SK-N-SH (cell line): ENCODE measurements at regions not wholly inside any gene's neighbourhood (a gene's known extent, or its start where the extent isn't known, plus 50 kb on each side); places are given as distances from the start of the nearest gene placed in this dataset.

ENCODE experiments used
- CTCF ChIA-PET: fragments of 300-600, 350-600 bp; formaldehyde crosslinking; extraction: SDS; loops from one replicate; lab custom pipeline; 2021; lab: Yijun Ruan, JAX
- POLR2A ChIA-PET: fragments of 350-600 bp; sonication (Branson Sonifier 250); formaldehyde crosslinking; extraction: SDS; loops from one replicate; lab custom pipeline; 2020; ENCODE audit warnings: antibody characterized with exemption, inconsistent platforms; lab: Yijun Ruan, JAX
- DNase-seq: peaks from one replicate; pipeline ENCODE4 v3.0.0; 2012
- H2AFZ ChIP-seq: fragments of 200-600 bp; sonication (generic); 2 replicates; pipeline ENCODE4 v1.8.1; 2016; ENCODE audit warnings: antibody characterized with exemption, mild to moderate bottlenecking, low read depth
- H3F3A ChIP-seq: fragments of 200-600 bp; sonication (generic); replicated peaks from 2 replicates; pipeline ENCODE3; 2016; ENCODE audit warnings: antibody characterized with exemption, mild to moderate bottlenecking; ENCODE audit not compliant: insufficient read depth
- H3K27ac ChIP-seq, 2 experiments: fragments of 200-500 bp in 1 of 2; fragments of 200-600 bp in 1 of 2; sonication (Bioruptor generic) in 1 of 2; sonication (generic), shearing (Covaris generic) in 1 of 2; 2 replicates each; pipeline versions ENCODE4 v1.5.1 to v1.6.1; 2014 to 2016; ENCODE audit warnings: low read depth in 2 of 2, inconsistent platforms in 1 of 2, low read length in 1 of 2, mild to moderate bottlenecking in 1 of 2, mixed read lengths in 1 of 2
- H3K27me3 ChIP-seq: fragments of 200-600 bp; sonication (generic), shearing (Covaris generic); 2 replicates; pipeline ENCODE4 v1.6.1; 2016; ENCODE audit warnings: mixed run types; ENCODE audit not compliant: insufficient read depth
- H3K36me3 ChIP-seq, 2 experiments: fragments of 200-500 bp in 1 of 2; fragments of 200-600 bp in 1 of 2; sonication (Bioruptor generic) in 1 of 2; sonication (generic) in 1 of 2; replicated peaks in 1 of 2; 2 replicates each; pipeline versions ENCODE3 to v1.5.1; 2014 to 2016; ENCODE audit warnings: low read length in 1 of 2, mild to moderate bottlenecking in 1 of 2; ENCODE audit not compliant: insufficient read depth in 2 of 2, control insufficient read depth in 1 of 2
- H3K4me1 ChIP-seq, 2 experiments: fragments of 200-500 bp in 1 of 2; fragments of 200-600 bp in 1 of 2; sonication (Bioruptor generic) in 1 of 2; sonication (generic), shearing (Covaris generic) in 1 of 2; 2 replicates each; pipeline versions ENCODE4 v1.5.1 to v1.6.1; 2014 to 2016; ENCODE audit warnings: low read depth in 1 of 2, low read length in 1 of 2, mixed run types in 1 of 2; ENCODE audit not compliant: insufficient read depth in 2 of 2, control insufficient read depth in 1 of 2
- H3K4me2 ChIP-seq: fragments of 200-600 bp; sonication (generic), shearing (Covaris generic); 2 replicates; pipeline ENCODE4 v1.6.1; 2017; ENCODE audit warnings: mixed run types
- H3K4me3 ChIP-seq, 2 experiments: fragments of 200-500 bp in 1 of 2; fragments of 200-600 bp in 1 of 2; sonication (Bioruptor generic) in 1 of 2; sonication (generic), shearing (Covaris generic) in 1 of 2; 2 replicates each; pipeline versions ENCODE4 v1.5.1 to v1.8.1; 2014 to 2016; ENCODE audit warnings: low read depth in 2 of 2, inconsistent platforms in 1 of 2, low read length in 1 of 2, mild to moderate bottlenecking in 1 of 2, mixed read lengths in 1 of 2, moderate library complexity in 1 of 2
- H3K79me2 ChIP-seq: fragments of 200-600 bp; sonication (generic); 2 replicates; pipeline ENCODE4 v1.8.1; 2017; ENCODE audit warnings: mild to moderate bottlenecking; ENCODE audit not compliant: insufficient read depth
- H3K9ac ChIP-seq: fragments of 200-600 bp; sonication (generic); 2 replicates; pipeline ENCODE4 v1.6.1; 2017; ENCODE audit warnings: mixed run types
- H3K9me2 ChIP-seq: fragments of 200-600 bp; sonication (generic); 2 replicates; pipeline ENCODE4 v1.6.1; 2017; ENCODE audit warnings: mixed run types
- H3K9me3 ChIP-seq: fragments of 200-600 bp; sonication (generic); 2 replicates; pipeline ENCODE4 v1.6.1; 2017; ENCODE audit warnings: mixed run types, mild to moderate bottlenecking, moderate library complexity
- H4K20me1 ChIP-seq: fragments of 200-600 bp; sonication (generic); 2 replicates; pipeline ENCODE4 v1.6.1; 2017; ENCODE audit warnings: mild to moderate bottlenecking, mixed run types; ENCODE audit not compliant: insufficient read depth
- ELF1 ChIP-seq: IDR thresholded peaks from 2 replicates; pipeline ENCODE4 v1.4.0; 2012
- EP300 ChIP-seq, 2 experiments: IDR thresholded peaks; 2 replicates each; pipeline versions ENCODE4 v1.4.0 to v1.6.1; 2012; ENCODE audit warnings: borderline replicate concordance in 1 of 2, low read depth in 1 of 2, low read length in 1 of 2
- FOSL2 ChIP-seq: IDR thresholded peaks from 2 replicates; pipeline ENCODE4 v1.4.0; 2012; ENCODE audit warnings: low read depth, mild to moderate bottlenecking, moderate library complexity, borderline replicate concordance
- GATA2 ChIP-seq: sonication (generic); formaldehyde crosslinking; IDR thresholded peaks from 2 replicates; pipeline ENCODE4 v1.5.0; 2020; ENCODE audit warnings: mild to moderate bottlenecking, missing genetic modification reagents
- MAX ChIP-seq: IDR thresholded peaks from 2 replicates; pipeline ENCODE4 v1.4.0; 2012; ENCODE audit warnings: low read depth
- MEF2A ChIP-seq: IDR thresholded peaks from 2 replicates; pipeline ENCODE4 v1.4.0; 2012; ENCODE audit warnings: low read depth, borderline replicate concordance
- MXI1 ChIP-seq: IDR thresholded peaks from 2 replicates; pipeline ENCODE4 v1.6.1; 2012; ENCODE audit warnings: mild to moderate bottlenecking, low read depth, low read length, improper control_type of control experiment
- PBX3 ChIP-seq: IDR thresholded peaks from 2 replicates; pipeline ENCODE4; 2012
- POLR2AphosphoS5 ChIP-seq: IDR thresholded peaks from 2 replicates; pipeline ENCODE4 v1.6.1; 2012; ENCODE audit warnings: low read depth, low read length
- RAD21 ChIP-seq: IDR thresholded peaks from 2 replicates; pipeline ENCODE4 v1.6.1; 2012; ENCODE audit warnings: mild to moderate bottlenecking, low read length
- RCOR1 ChIP-seq: fragments of 150-350 bp; IDR thresholded peaks from 2 replicates; pipeline ENCODE4 v1.6.1; 2017; ENCODE audit warnings: antibody characterized with exemption, low read length
- REST ChIP-seq: IDR thresholded peaks from 2 replicates; pipeline ENCODE4 v1.6.1; 2012; ENCODE audit warnings: mild to moderate bottlenecking, low read depth, low read length, moderate library complexity
- RFX5 ChIP-seq: IDR thresholded peaks from 2 replicates; pipeline ENCODE4 v1.6.1; 2012; ENCODE audit warnings: mild to moderate bottlenecking, improper control_type of control experiment, low read length
- RXRA ChIP-seq: IDR thresholded peaks from 2 replicates; pipeline ENCODE4 v1.4.0; 2012; ENCODE audit warnings: low read depth, mild to moderate bottlenecking, borderline replicate concordance
- TAF1 ChIP-seq: IDR thresholded peaks from 2 replicates; pipeline ENCODE4 v1.6.1; 2012; ENCODE audit warnings: low read depth, mild to moderate bottlenecking, low read length, moderate library complexity, borderline replicate concordance
- TCF12 ChIP-seq: IDR thresholded peaks from 2 replicates; pipeline ENCODE4 v1.4.0; 2012
- TEAD4 ChIP-seq: IDR thresholded peaks from 2 replicates; pipeline ENCODE4 v1.4.0; 2012; ENCODE audit warnings: mild to moderate bottlenecking, borderline replicate concordance; ENCODE audit not compliant: insufficient read depth
- USF2 ChIP-seq: fragments of 150-350 bp; IDR thresholded peaks from 2 replicates; pipeline ENCODE4 v1.6.1; 2017; ENCODE audit warnings: antibody characterized with exemption, low read length, low read depth, borderline replicate concordance
- YY1 ChIP-seq: IDR thresholded peaks from 2 replicates; pipeline ENCODE4 v1.4.0; 2012; ENCODE audit warnings: low read depth, mild to moderate bottlenecking
- ZBTB33 ChIP-seq: IDR thresholded peaks from 2 replicates; pipeline ENCODE4 v1.4.0; 2012; ENCODE audit warnings: low read depth, borderline replicate concordance
- WGBS: methylation state at CpG from one replicate; pipeline ENCODE4 v1.1.6; 2017; ENCODE audit warnings: low lambda C conversion rate; 5-methylcytosine and 5-hydroxymethylcytosine counted together

GRCh38 chr13:82917984-82918383, 964.3 kb downstream of the SLITRK1 start:
- H3K36me3 ChIP-seq = no peaks in the 10 kb centered on the region
- H3K9me3 ChIP-seq = no peaks in the 10 kb centered on the region
- H3K79me2 ChIP-seq = no peaks in the 10 kb centered on the region
- no peak overlapping the region for H3K4me3 ChIP-seq
- no peak overlapping the region for H3K4me2 ChIP-seq
- H3F3A ChIP-seq = no peaks in the 10 kb centered on the region
- no peak overlapping the region for H2AFZ ChIP-seq
- CTCF ChIA-PET = interaction anchor here (0.6 kb wide), 1 partner anchor 38 kb away, joined by 3 read pairs; no protein-coding TSS in a partner anchor
- no peaks in the 10 kb centered on the region for H3K27me3 ChIP-seq
- H3K4me1 ChIP-seq = no peaks in the 10 kb centered on the region
- no peaks in the 10 kb centered on the region for H3K9me2 ChIP-seq
- no peak overlapping the region for H3K9ac ChIP-seq
- no peak for TF ChIP-seq RFX5
- no peak overlapping the region for H3K27ac ChIP-seq
- DNase-seq = no peak
- 4% methylated on average over 2 of the region's 2 CpGs for WGBS
- POLR2A ChIA-PET = no interaction called here
- H4K20me1 ChIP-seq = no peaks in the 10 kb centered on the region

- H3K27me3 ChIP-seq = no peaks in the 10 kb centered on the region
- no peaks in the 10 kb centered on the region for H3K9me3 ChIP-seq
- no peaks in the 10 kb centered on the region for H3K4me1 ChIP-seq
- DNase-seq = no peak
- no peak overlapping the region for H2AFZ ChIP-seq
- H3F3A ChIP-seq = no peaks in the 10 kb centered on the region
- no peaks in the 10 kb centered on the region for H3K36me3 ChIP-seq
- H3K4me3 ChIP-seq = no peak overlapping the region
- no peak overlapping the region for H3K27ac ChIP-seq
- H3K9ac ChIP-seq = no peak overlapping the region
- no peak overlapping the region for H3K4me2 ChIP-seq
- 9% methylated on average over 3 of the region's 3 CpGs for WGBS
- no peaks in the 10 kb centered on the region for H4K20me1 ChIP-seq
- TF ChIP-seq RAD21 (no peak), FOSL2 (no peak), MAX (no peak), MXI1 (no peak), TEAD4 (no peak), USF2 (no peak), POLR2AphosphoS5 (no peak), TCF12 (no peak), ZBTB33 (no peak), PBX3 (no peak), RXRA (no peak), EP300 (IDR thresholded peaks at IDR 0.05; ENCODE audit: borderline replicate concordance in 1 of 2, low read depth in 1 of 2, low read length in 1 of 2) (no peak), ELF1 (no peak), GATA2 (CRISPR knock-in tag) (no peak), YY1 (no peak), MEF2A (no peak), TAF1 (no peak), REST (no peak), RCOR1 (no peak)
- CTCF ChIA-PET = no interaction called here
- no peaks in the 10 kb centered on the region for H3K79me2 ChIP-seq
- POLR2A ChIA-PET = no interaction called here
- no peaks in the 10 kb centered on the region for H3K9me2 ChIP-seq
Measured at GRCh38 chr13:82912564-82912963, 969.7 kb downstream of the SLITRK1 start.
